HepG2 (cell line): ENCODE measurements at regions not wholly inside any gene's neighbourhood (a gene's known extent, or its start where the extent isn't known, plus 50 kb on each side); places are given as distances from the start of the nearest gene placed in this dataset.

Experiments
- ATAC-seq: fragments of 200-7000 bp; cut with Tn5 transposase; 3 replicates; pipeline ENCODE4 v1.9.1; 2020; ENCODE audit warnings: mild to moderate bottlenecking, moderate library complexity
- BruUV-seq: library from RNA; stranded (reverse); fragments of 400-500 nt; replicated peaks from 2 replicates; lab custom pipeline; 2021; lab: Mats Ljungman, UMichigan
- CTCF ChIA-PET: fragments of 300-600 bp; formaldehyde crosslinking; extraction: SDS; loops from one replicate; lab custom pipeline; 2021; ENCODE audit warnings: low total read pairs, inconsistent platforms, low intra/inter-chr PET ratio; lab: Yijun Ruan, JAX
- POLR2A ChIA-PET: fragments of 350-600 bp; sonication (Branson Sonifier 250); formaldehyde crosslinking; loops from one replicate; lab custom pipeline; 2020; ENCODE audit warnings: antibody characterized with exemption, inconsistent platforms; lab: Yijun Ruan, JAX
- DNase-seq: peaks from one replicate; pipeline ENCODE4 v3.0.0-alpha.2; 2015; ENCODE audit warnings: low spot score
- FAIRE-seq: peaks from 3 replicates; lab custom pipeline; 2011; peaks lifted over from hg19 to GRCh38; lab: Jason Lieb, UNC
- H2AFZ ChIP-seq: one replicate; pipeline ENCODE4 v1.6.1; 2011; ENCODE audit warnings: low read length, inconsistent platforms
- H3K27ac ChIP-seq: fragments of 300-600 bp; 3 replicates; pipeline ENCODE4 v1.8.0; 2011; ENCODE audit warnings: mixed run types, mild to moderate bottlenecking, mixed read lengths, low read length, inconsistent platforms; ENCODE audit not compliant: insufficient read depth; ENCODE audit errors: extremely low read length
- H3K27me3 ChIP-seq, 2 experiments: fragments of 200-600 bp in 1 of 2; 2 replicates in 1 of 2; 3 replicates in 1 of 2; pipeline versions ENCODE4 v1.6.0 to v1.8.0; 2011; ENCODE audit warnings: low read length in 2 of 2, mild to moderate bottlenecking in 2 of 2, moderate library complexity in 2 of 2, inconsistent platforms in 1 of 2; ENCODE audit not compliant: insufficient read depth in 2 of 2, control insufficient read depth in 1 of 2
- H3K36me3 ChIP-seq, 2 experiments: fragments of 200-600 bp in 1 of 2; replicated peaks in 1 of 2; 2 replicates in 1 of 2; 3 replicates in 1 of 2; pipeline versions ENCODE4 v1.5.1 to v1.8.0; 2011; ENCODE audit warnings: low read length in 2 of 2, inconsistent platforms in 1 of 2; ENCODE audit not compliant: insufficient read depth in 2 of 2, control insufficient read depth in 1 of 2
- H3K4me1 ChIP-seq: 2 replicates; pipeline ENCODE4 v1.5.1; 2012; ENCODE audit warnings: low read length, inconsistent platforms; ENCODE audit not compliant: insufficient read depth
- H3K4me2 ChIP-seq: 2 replicates; pipeline ENCODE4 v1.6.0; 2011; ENCODE audit warnings: low read depth, low read length, inconsistent platforms
- H3K4me3 ChIP-seq, 3 experiments: fragments of 200-600 bp in 1 of 3; sonication (generic), shearing (Covaris generic) in 1 of 3; replicated peaks in 1 of 3; 2 replicates each; pipeline ENCODE4 v1.5.1; 2011 to 2016; ENCODE audit warnings: low read length in 3 of 3, inconsistent platforms in 2 of 3, low read depth in 2 of 3, mild to moderate bottlenecking in 2 of 3, control low read depth in 1 of 3, mixed read lengths in 1 of 3; ENCODE audit not compliant: insufficient read depth in 1 of 3
- H3K79me2 ChIP-seq: one replicate; pipeline ENCODE4 v1.6.1; 2011; ENCODE audit warnings: low read length, inconsistent platforms; ENCODE audit not compliant: insufficient read depth
- H3K9ac ChIP-seq: 2 replicates; pipeline ENCODE4 v1.6.0; 2011; ENCODE audit warnings: mild to moderate bottlenecking, low read depth, low read length, inconsistent platforms; ENCODE audit not compliant: insufficient read depth
- H3K9me3 ChIP-seq: 2 replicates; pipeline ENCODE4 v1.5.1; 2012; ENCODE audit warnings: mild to moderate bottlenecking, low read length
- H4K20me1 ChIP-seq: 2 replicates; pipeline ENCODE4 v1.6.0; 2011; ENCODE audit warnings: inconsistent platforms, mild to moderate bottlenecking, low read length, moderate library complexity; ENCODE audit not compliant: insufficient read depth
- KAT2B ChIP-seq: fragments of 150-350 bp; IDR thresholded peaks from 2 replicates; pipeline ENCODE4 v1.6.1; 2014; ENCODE audit warnings: low read depth, low read length, borderline replicate concordance
- NBN ChIP-seq: fragments of 450-650 bp; conservative IDR thresholded peaks from 2 replicates; pipeline ENCODE4 v1.6.1; 2017
- POLR2AphosphoS5 ChIP-seq: IDR thresholded peaks from 2 replicates; pipeline ENCODE4 v1.6.1; 2012; ENCODE audit warnings: low read depth, low read length
- SAFB2 ChIP-seq: sonication (generic); formaldehyde crosslinking; IDR thresholded peaks from 2 replicates; pipeline ENCODE4 v1.5.1; 2020; ENCODE audit warnings: missing genetic modification reagents, low read depth, mild to moderate bottlenecking, borderline replicate concordance
- SP140L ChIP-seq: sonication (generic); formaldehyde crosslinking; IDR thresholded peaks from 2 replicates; pipeline ENCODE4 v1.4.0; 2020; ENCODE audit warnings: missing genetic modification reagents, borderline replicate concordance
- SRSF9 ChIP-seq: fragments of 200-400 bp; formaldehyde crosslinking; IDR thresholded peaks from 2 replicates; pipeline ENCODE4 v1.6.1; 2018; ENCODE audit warnings: borderline replicate concordance, mild to moderate bottlenecking, low read depth, low read length; ENCODE audit not compliant: insufficient read depth, poor library complexity, severe bottlenecking
- THYN1 ChIP-seq: sonication (generic); formaldehyde crosslinking; IDR thresholded peaks from 2 replicates; pipeline ENCODE4 v1.8.1; 2023; ENCODE audit warnings: low read depth, mild to moderate bottlenecking, moderate library complexity, missing genetic modification reagents, borderline replicate concordance
- ZBTB8A ChIP-seq: sonication (generic); formaldehyde crosslinking; IDR thresholded peaks from 2 replicates; pipeline ENCODE4 v1.4.0; 2020; ENCODE audit warnings: mild to moderate bottlenecking, low read depth, missing genetic modification reagents, borderline replicate concordance
- ZNF333 ChIP-seq: sonication (generic); formaldehyde crosslinking; IDR thresholded peaks from 2 replicates; pipeline ENCODE4 v1.4.0; 2020; ENCODE audit warnings: mild to moderate bottlenecking, missing genetic modification reagents, borderline replicate concordance
- ZNF431 ChIP-seq: sonication (generic); formaldehyde crosslinking; IDR thresholded peaks from 2 replicates; pipeline ENCODE4 v1.9.0; 2022; ENCODE audit warnings: missing genetic modification reagents, low read depth, mild to moderate bottlenecking, borderline replicate concordance
- ZNF605 ChIP-seq: sonication (generic); formaldehyde crosslinking; IDR thresholded peaks from 2 replicates; pipeline ENCODE4 v1.8.0; 2022; ENCODE audit warnings: mild to moderate bottlenecking, missing genetic modification reagents
- ZNF766 ChIP-seq: sonication (generic); formaldehyde crosslinking; IDR thresholded peaks from 2 replicates; pipeline ENCODE4 v1.5.0; 2020; ENCODE audit warnings: missing genetic modification reagents, borderline replicate concordance
- WGBS: methylation state at CpG from one replicate; pipeline ENCODE4 v1.1.6; 2017; ENCODE audit warnings: low lambda C conversion rate; 5-methylcytosine and 5-hydroxymethylcytosine counted together
- in situ Hi-C: cut with HindIII; loops from 2 replicates; pipeline ENCODE4 v1.10.0; 2017; ENCODE audit warnings: low pct_unique_long_range_greater_than_20kb; ENCODE audit not compliant: extremely low pct_ligation_motif_present
- intact Hi-C: fragments of 100-400 bp; cut with micrococcal nuclease; formaldehyde crosslinking; loops from one replicate; pipeline ENCODE4 v1.10.0; 2022; ENCODE audit not compliant: unreplicated experiment
- TF ChIP-seq, protein P1 (sequence below): sonication (generic); formaldehyde crosslinking; IDR thresholded peaks from 2 replicates; pipeline ENCODE4 v1.8.0; 2022; ENCODE audit warnings: mild to moderate bottlenecking, missing genetic modification reagents, moderate library complexity
- TF ChIP-seq, protein P2 (sequence below): sonication (generic); formaldehyde crosslinking; IDR thresholded peaks from 2 replicates; pipeline ENCODE4 v1.5.0; 2020; ENCODE audit warnings: missing genetic modification reagents

DNA sequence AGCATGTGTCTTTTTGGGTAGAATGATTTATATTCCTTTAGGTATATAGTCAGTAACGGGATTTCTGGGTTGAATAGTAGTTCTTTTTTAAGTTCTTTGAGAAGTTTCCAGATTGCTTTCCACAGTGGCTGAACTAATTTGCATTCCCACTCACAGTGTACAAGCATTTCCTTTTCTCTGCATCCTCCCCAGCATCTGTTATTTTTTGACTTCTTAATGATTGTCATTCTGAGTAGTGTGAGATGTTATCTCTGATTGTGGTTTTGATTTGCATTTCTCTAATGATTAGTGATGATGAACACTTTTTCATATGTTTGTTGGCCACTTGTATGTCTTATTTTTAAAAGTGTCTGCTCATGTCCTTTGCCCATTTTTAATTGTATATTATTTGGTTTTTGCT, 337.6 kb downstream of the EFHB start:
- H2AFZ ChIP-seq = no peak overlapping the region
- no peaks in the 10 kb centered on the region for H3K27me3 ChIP-seq
- no peak for TF ChIP-seq SP140L
- TF ChIP-seq ZBTB8A (CRISPR knock-in tag) = no peak
- no peak for TF ChIP-seq NBN
- no peak for TF ChIP-seq KAT2B
- no peak for TF ChIP-seq POLR2AphosphoS5
- no peak for TF ChIP-seq ZNF766
- TF ChIP-seq THYN1 (CRISPR knock-in tag) = no peak
- TF ChIP-seq, protein P1, sequence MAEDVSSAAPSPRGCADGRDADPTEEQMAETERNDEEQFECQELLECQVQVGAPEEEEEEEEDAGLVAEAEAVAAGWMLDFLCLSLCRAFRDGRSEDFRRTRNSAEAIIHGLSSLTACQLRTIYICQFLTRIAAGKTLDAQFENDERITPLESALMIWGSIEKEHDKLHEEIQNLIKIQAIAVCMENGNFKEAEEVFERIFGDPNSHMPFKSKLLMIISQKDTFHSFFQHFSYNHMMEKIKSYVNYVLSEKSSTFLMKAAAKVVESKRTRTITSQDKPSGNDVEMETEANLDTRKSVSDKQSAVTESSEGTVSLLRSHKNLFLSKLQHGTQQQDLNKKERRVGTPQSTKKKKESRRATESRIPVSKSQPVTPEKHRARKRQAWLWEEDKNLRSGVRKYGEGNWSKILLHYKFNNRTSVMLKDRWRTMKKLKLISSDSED (CRISPR knock-in tag) = no peak
- TF ChIP-seq SRSF9 = no peak
- TF ChIP-seq SAFB2 (CRISPR knock-in tag) = no peak
- TF ChIP-seq ZNF605 = no peak
- TF ChIP-seq ZNF333 (CRISPR knock-in tag) = no peak
- TF ChIP-seq ZNF431 = no peak
- TF ChIP-seq, protein P2, sequence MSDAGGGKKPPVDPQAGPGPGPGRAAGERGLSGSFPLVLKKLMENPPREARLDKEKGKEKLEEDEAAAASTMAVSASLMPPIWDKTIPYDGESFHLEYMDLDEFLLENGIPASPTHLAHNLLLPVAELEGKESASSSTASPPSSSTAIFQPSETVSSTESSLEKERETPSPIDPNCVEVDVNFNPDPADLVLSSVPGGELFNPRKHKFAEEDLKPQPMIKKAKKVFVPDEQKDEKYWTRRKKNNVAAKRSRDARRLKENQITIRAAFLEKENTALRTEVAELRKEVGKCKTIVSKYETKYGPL (CRISPR knock-in tag) = no peak
- FAIRE-seq (no peak), ATAC-seq (no peak), DNase-seq (no peak)
- no peak overlapping the region for H3K4me2 ChIP-seq
- no peaks in the 10 kb centered on the region for H3K79me2 ChIP-seq
- peaks cover 50% of the 10 kb centered on the region for H3K9me3 ChIP-seq
- no peaks in the 10 kb centered on the region for H3K36me3 ChIP-seq
- ChIA-PET CTCF (no interaction called here), POLR2A (no interaction called here)
- BruUV-seq = no TSS peak
- H3K4me1 ChIP-seq = no peaks in the 10 kb centered on the region
- H3K27ac ChIP-seq = no peak overlapping the region
- 6% methylated on average over 1 of the region's 1 CpG for WGBS
- no peaks in the 10 kb centered on the region for H4K20me1 ChIP-seq
- H3K4me3 ChIP-seq = no peak overlapping the region
- in situ Hi-C loops = no loop called here
- intact Hi-C loops = no loop called here
- H3K9ac ChIP-seq = no peak overlapping the region
